22Rv1 (cell line): ENCODE measurements at regions not wholly inside any gene's neighbourhood (a gene's known extent, or its start where the extent isn't known, plus 50 kb on each side); places are given as distances from the start of the nearest gene placed in this dataset.

ENCODE experiments used
- H3K27ac ChIP-seq: fragments of 450-650 bp; 2 replicates; pipeline ENCODE4 v1.5.1; 2017
- CTCF ChIP-seq: fragments of 450-650 bp; IDR thresholded peaks from 2 replicates; pipeline ENCODE4 v1.5.1; 2017; ENCODE audit warnings: mild to moderate bottlenecking
- ZFX ChIP-seq: fragments of 450-650 bp; IDR thresholded peaks from 2 replicates; pipeline ENCODE4 v1.6.1; 2017; ENCODE audit warnings: antibody characterized with exemption, borderline replicate concordance

DNA sequence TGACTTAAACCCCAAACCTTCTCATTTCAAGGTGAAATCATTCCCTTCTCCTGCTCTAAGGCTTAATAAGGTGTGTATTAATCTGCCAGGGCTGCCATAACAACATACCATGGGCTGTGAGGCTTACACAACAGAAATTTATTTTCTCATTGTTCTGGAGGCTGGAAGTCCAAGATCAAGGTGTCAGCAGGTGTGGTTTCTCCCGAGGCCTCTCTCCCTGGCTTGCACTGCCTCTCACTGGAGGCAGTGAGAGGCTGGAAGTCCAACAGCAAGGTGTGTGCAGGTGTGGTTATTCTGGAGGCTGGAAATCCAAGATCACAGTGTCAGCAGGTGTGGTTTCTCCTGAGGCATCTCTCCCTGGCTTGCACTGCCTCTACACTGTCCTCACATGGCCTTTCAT, 280.3 kb upstream of the TUT7 start:
- no peak for TF ChIP-seq CTCF
- TF ChIP-seq ZFX, result no peak
- no peak overlapping the region for H3K27ac ChIP-seq

DNA sequence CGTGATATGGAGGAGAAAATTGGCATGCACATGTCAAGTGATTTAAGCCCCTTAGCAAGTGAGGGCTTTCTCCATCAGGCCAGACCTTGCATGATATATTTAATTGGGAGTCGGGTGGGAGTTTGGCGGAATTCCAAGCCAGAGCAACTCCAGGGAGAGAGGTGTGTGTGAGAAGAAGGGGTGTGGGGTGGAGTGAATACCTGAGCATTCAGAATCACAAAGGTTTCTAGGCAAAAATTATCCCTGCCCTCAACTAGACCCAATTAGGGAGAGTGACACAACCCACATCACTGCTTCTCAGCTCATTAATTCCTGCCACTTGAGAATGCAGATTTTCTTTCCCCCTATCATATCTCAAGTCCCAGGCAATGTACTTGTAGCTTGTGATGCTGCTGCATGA, 279.7 kb upstream of the TUT7 start:
- TF ChIP-seq ZFX (no peak), CTCF (no peak)
- no peak overlapping the region for H3K27ac ChIP-seq

DNA sequence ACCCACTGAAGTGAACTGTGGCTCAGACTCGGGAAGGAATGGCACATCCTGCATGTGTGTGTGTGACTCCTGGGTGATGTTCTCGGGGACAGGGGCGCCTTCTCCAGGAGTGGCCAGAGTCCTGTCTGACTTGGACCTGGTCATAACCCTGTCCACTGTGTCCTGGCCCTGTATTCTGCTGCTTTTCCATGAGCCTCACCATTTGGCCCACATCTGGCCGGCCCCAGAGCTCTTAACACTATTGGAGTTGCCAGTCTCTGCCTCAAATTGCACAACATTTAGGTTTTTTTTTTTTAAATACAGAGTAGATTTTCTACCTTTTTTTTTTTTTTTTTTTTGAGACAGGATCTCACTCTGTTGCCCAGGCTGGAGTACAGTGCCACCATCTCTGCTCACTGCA, 278.3 kb upstream of the TUT7 start:
- no peak overlapping the region for H3K27ac ChIP-seq
- no peak for TF ChIP-seq ZFX
- TF ChIP-seq CTCF, result no peak

DNA sequence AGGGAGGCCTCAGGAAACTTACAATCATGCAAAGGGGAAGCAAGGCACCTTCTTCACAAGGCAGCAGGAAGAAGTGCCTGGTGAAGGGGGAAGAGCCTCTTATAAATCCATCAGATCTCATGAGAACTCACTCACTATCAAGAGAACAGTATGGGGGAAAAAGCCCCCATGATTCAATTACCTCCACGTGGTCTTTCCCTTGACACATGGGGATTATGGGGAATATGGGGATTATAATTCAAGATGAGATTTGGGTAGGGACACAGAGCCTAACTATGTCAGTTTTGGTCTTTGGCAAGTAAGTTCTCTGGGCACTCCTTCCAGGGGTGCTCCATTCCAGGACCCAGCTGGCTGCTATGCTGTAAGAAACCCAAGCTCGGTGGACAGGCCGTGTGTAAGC, 275.3 kb upstream of the TUT7 start:
- TF ChIP-seq ZFX, result no peak
- TF ChIP-seq CTCF, result no peak

DNA sequence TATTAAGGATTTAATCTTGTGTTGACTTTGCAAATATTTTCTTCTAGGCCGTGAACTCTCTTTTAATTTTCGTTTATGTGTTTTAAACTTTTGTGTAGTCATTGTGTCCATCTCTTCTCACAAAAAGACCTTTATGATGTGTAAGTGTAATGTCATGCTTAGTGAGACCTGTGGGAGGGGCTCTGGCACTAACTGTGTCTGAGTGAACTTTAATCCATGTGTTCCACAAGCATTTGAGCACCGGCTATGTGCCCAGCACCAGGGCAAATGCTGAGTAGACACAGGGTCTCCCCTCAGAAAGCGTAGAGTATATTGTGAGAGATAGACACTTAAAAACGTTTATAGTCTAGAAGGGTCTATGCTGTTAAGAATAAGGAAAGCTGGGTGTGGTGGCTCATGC, 272.6 kb upstream of the TUT7 start:
- TF ChIP-seq ZFX, result no peak
- no peak for TF ChIP-seq CTCF
- H3K27ac ChIP-seq, result no peak overlapping the region

More for the DNA sequence above, 275.3 kb upstream of the TUT7 start:
- H3K27ac ChIP-seq, result no peak overlapping the region

DNA sequence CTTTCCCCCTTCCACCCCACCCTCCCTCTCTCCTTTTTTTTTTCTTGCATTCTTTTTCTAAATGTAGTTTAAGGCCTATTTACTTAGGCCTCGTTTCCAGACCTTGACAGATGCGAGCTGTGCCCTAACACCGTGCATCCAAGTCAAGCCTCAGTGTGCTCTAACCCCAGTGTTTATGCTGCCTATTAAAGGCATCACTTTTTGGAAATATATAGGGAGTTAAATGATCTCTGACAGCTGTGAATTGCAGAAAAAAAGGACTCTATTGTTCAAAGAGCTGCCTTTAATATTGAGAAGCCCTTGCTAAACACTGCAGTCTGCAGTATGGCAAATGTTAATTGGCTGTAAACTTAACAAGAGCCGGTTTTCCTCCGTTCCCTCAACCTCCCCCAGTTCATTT, 270.4 kb upstream of the TUT7 start:
- H3K27ac ChIP-seq, result no peak overlapping the region
- TF ChIP-seq CTCF (no peak), ZFX (no peak)

- peak; percentile 68 for TF ChIP-seq CTCF
- no peak for TF ChIP-seq ZFX
Observed at GRCh38 chr9:86614871-86615849, 260.9 kb upstream of the TUT7 start.

More at GRCh38 chr9:86614871-86615849, 260.9 kb upstream of the TUT7 start:
- H3K27ac ChIP-seq, result no peak overlapping the region
